ENCODE measurements at regions not wholly inside any gene's neighbourhood (a gene's known extent, or its start where the extent isn't known, plus 50 kb on each side); places are given as distances from the start of the nearest gene placed in this dataset.

DNA sequence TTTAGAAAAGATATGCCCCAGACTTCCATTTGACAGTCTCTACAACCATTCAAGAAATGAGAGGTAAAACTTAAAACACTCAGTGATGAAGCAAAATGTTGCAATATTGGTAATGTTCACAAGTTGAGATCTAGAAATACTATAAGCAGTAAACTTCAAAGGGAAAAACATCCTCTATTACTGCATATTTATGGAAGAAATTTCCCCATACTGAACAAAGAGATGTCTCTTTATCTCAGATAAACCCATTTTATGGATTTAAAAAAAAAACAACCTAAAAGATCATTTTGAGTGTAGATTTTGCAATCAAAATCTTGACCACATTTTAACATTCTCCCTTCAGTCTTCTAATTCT lies 177.8 kb upstream of the TAB2 start (continued):
- no peak for TF ChIP-seq BRCA1 (IDR thresholded peaks at IDR 0.05; ENCODE audit: low read depth, low read length)
- no peak for TF ChIP-seq SIRT6 (IDR thresholded peaks at IDR 0.05; ENCODE audit: low read length)
- TF ChIP-seq KDM1A (IDR thresholded peaks at IDR 0.05; ENCODE audit: borderline replicate concordance, low read length) = no peak
- no peak for TF ChIP-seq CEBPB (IDR thresholded peaks at IDR 0.05; ENCODE audit: low read depth, low read length)
- TF ChIP-seq SIX5 (IDR thresholded peaks at IDR 0.05; ENCODE audit: low read depth, low read length) = no peak
- no peak for TF ChIP-seq TAF7 (optimal IDR thresholded peaks at IDR 0.05; ENCODE audit: borderline replicate concordance, low read depth, low read length)

Measured in H1 (cell line).